NCI-H2029 treated with DMSO at 0.1 percent for 48 hours (cell line): ENCODE measurements at regions not wholly inside any gene's neighbourhood (a gene's known extent, or its start where the extent isn't known, plus 50 kb on each side); places are given as distances from the start of the nearest gene placed in this dataset.
A peak's percentile ranks its signal among the peaks of the same experiment; 100 is the strongest.

Experiments
- DNase-seq: peaks from one replicate; lab custom pipeline; 2025; lab: John Stamatoyannopoulos, UW

GRCh38 chr13:24050292-24050711 lies 110.2 kb upstream of the SPATA13 start:
- DNase-seq = no peak

DNA sequence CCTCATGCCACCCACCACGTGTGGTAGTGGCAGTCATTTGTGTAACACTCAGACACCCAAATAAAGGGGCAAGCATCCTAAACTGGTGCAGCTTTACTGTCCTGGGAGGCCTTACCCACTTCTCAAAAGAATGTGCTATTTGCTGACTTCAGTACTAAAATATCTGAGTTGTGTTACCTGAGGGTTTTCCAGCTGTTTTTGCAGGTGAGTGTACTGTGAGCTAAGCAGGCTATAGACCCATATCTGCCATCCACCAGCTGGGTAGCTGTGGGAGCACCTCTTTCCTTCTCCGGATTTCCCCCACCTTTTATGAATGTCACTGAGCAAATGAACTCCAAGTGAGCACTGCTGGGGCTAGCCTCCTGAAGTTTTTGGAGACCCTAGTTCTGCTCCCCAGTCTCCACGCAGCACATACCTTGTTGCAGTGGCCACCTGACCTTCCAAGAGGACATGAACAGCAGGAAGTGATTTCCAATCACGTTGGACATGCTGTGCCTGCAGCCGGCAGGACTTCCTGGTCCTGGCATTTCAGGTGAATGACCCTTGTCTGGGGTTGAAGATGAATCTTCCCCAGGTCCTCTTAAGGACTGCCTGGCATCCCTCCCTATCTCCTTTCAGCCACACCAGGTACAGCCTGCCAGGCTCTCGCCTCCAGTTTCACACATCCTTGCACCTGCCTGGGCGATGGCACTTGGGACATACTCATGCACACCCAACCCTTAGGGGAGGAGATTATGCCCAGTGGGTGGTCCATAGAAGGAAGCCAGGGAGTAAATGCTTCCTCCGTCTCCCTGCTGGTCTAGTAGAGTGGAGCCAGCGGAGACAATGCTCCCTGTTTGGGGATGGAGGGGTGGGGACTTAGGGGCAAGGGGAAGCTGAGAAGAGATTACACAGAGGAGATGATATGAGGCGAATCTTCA lies 109.5 kb upstream of the SPATA13 start:
- peak; percentile 50 for DNase-seq

GRCh38 chr13:24052547-24053518 lies 107.7 kb upstream of the SPATA13 start:
- DNase-seq = no peak

DNA sequence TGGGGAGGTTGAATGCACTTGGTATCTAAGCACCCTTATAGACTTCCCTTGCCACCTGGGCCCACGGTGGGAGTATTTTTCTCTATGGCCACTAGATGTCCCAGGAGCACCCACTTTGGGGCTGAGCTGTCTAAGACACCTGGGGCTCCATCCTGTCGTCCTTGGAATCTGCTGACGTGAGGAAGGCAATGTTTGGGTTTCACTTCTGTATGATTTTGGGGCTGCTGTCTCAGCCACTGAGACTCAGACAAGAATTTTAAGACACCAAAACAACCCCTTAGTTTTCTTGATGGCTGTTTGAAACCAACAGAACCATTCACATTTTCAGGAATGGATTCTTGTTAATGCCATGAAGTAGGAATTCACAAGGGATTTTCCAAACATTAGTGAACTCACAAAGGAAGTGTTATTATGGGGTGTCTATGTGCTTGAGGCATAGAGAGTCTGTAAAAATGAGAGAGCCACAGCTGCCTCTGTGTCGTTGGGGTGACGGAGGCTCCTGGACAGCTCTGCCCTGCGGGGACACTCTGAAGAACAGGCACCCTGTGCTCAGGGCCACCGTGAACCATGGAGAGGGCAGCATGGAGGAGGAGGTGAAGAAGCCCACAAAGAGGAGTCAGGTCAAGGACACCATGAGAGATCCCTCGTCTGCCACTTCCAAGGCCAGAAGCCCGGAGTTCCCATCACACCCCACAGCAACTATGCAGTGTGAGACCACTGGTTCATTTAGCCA lies 106.8 kb upstream of the SPATA13 start:
- peak; percentile 48 for DNase-seq

DNA sequence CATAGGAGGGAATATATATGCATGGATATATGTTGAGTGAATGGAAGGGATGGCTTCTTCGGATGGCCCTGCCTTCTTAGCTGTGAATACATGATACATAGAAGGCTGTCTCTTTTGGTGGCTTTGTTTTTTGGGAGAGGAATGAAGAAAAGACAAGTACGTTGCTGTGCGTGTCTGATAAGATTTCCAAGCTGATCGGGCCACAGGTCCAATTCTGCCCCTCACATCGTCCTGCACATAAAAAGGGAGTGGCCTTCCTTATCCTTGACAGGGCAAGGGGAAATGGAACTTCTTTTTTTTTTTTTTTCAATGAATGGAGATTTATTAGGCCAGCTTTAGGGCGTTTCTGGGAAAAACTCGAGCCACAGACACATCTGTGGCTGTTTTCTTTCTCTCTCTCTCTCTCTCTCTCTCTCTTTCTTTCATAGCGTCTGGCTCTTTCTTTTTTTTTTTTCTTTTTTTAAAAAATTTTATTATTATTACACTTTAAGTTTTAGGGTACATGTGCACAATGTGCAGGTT lies 103.8 kb upstream of the SPATA13 start:
- DNase-seq = no peak

GRCh38 chr13:24060993-24061392 lies 99.5 kb upstream of the SPATA13 start:
- no peak for DNase-seq

DNA sequence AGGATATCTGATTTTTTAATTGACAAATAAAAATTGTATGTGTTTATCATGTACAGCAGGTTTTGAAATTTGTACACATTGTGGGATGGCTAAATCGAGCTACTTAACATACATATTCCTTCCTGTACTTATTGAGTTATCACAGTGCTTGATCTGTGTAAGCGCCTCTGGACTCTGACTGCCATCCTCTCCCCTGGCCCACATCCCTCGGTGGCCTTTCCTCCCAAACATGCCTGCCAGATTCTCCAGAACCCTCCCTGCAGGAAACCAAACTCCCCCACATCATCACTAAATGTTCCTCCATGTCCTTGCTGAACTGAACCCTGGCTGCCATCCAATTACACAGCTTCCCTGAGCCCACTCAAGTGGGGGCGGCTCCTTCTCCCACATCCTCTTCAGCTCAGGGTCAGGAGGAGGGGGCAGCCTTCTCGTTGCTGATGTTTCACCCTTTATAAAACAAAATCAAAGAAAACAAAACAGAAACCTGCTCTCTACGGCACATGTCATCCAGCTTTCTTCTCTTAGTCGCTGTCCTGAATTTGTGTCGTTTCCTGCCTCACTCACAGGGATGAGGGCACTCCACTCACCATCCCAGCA lies 97.1 kb upstream of the SPATA13 start:
- peak; percentile 16 for DNase-seq

DNA sequence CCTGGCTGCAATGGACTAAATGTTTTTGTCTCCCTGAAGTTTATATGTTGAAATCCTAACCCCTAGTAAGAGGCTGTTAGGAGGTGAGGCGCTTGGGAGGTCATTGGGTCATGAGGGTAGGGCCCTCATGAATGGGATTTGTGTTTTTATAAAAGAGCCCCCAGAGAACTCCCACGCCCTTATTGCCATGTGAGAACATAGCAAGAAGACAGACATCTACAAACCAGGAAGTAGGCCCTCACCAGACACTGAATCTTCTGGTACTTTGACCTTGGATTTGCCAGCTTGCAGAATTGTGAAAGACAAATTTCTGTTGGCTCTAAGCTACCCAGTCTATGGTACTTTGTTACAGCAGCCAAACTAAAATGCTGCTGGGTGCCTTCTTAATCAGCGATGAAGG lies 96.1 kb upstream of the SPATA13 start:
- no peak for DNase-seq

- no peak for DNase-seq
Measured at GRCh38 chr13:24065176-24065575, 95.3 kb upstream of the SPATA13 start.

GRCh38 chr13:24066405-24067295 lies 93.9 kb upstream of the SPATA13 start:
- no peak for DNase-seq

- DNase-seq = no peak
Measured at GRCh38 chr13:24068472-24068871, 92.0 kb upstream of the SPATA13 start.

- no peak for DNase-seq
Measured at GRCh38 chr13:24071016-24071415, 89.5 kb upstream of the SPATA13 start.

- DNase-seq = no peak
Measured at GRCh38 chr13:24071423-24072075, 89.0 kb upstream of the SPATA13 start.

DNA sequence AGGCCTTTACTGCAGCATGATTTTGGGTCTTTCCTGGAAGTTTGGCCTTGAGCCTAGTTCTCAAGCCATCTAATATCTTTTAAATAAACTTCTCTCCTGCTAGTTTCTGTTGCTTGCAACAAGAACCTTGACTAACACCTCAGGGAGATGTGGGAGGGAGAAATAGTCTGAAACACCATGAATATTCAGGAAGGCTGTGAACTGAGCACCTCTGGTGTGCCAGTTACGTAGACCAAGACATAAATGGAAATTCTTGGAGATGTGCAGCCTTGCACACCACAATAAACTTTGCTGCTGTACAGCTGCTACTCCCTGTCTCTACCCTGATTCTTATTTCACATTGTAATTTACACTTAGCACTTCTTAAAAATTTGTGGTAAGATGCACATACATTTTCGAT lies 86.9 kb upstream of the SPATA13 start:
- DNase-seq = no peak

GRCh38 chr13:24074678-24075077 lies 85.8 kb upstream of the SPATA13 start:
- no peak for DNase-seq

DNA sequence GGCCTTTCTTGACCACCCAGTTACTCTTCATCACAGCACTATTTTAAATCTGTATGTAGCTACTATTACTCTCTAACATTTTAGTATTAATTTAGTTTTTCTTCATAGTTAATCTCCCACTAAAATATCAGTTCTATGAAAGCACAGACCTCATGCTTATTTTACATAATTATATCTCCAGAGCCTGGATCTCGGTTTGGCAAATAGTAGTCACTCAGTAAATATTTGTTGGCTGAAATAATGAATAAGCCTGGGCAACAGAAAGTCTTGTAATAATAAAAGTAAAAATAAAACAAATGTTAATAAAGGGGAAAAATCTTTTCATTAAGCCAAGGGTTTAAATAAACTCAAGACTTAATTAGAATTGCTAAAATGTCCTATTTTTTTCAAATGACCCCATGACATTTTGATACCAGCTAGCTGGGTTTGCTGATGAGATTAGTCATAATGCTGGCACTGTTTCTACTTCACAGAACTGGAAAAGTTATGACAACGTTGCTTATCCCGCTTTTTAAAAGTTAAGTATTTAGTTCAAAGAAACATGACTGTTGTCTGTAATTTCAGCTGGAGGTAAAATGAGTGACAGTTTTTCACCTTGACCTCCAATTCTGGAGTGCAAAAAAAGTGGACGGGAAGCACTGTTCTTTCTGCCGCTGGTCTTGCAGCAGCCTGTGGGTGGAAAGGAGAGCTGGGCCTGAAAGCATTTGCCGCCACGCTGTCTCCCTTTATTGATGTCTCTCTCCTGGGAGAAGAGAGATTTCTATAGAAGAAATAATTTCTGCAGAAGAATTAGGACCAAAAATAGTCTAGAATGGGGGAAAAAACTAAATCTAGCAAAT lies 85.2 kb upstream of the SPATA13 start:
- DNase-seq = no peak

DNA sequence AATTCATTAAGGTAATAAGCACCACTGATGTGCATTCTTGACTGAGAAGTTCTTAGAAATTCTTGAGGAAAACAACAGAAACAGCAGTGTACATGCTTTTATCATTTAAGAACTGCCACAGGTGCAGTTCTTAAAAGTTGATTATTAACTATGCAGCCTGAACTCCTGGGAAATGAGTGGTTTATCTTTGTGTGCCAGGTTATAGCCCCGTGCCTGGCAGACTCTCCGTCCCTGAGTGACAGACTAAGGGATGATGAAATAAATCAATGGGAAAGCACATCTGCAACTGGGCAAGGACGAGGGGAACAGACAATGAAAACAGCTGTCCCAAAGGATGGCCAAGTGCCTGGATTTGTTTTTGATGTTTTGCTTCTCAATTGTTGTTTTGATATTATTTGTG lies 84.4 kb upstream of the SPATA13 start:
- DNase-seq = no peak

- DNase-seq = no peak
Measured at GRCh38 chr13:24076636-24077035, 83.9 kb upstream of the SPATA13 start.

DNA sequence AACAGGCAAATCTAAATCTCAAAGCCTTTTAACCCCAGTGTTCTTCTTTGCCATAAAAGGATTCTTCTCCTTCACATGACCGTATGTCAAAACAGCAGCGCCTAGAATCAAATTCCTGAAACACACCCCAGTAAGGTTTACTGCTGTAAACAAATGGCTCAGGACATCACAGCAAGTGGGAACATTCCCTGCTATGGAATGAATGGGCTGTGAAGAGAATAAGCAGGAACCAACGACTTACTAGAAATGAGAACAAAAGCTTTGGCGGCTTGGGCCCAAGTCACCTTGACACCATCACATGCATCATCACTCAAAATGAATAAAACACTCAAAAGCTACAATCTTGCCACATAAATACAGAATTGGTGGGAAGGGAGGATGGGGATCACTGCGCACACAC lies 80.4 kb upstream of the SPATA13 start:
- DNase-seq = no peak
